MCF 10A (cell line): ENCODE measurements at regions not wholly inside any gene's neighbourhood (a gene's known extent, or its start where the extent isn't known, plus 50 kb on each side); places are given as distances from the start of the nearest gene placed in this dataset.
"Not testable (repeated sequence)": the region's sequence is repeated elsewhere in the genome, so short reads cannot be mapped to it uniquely, and the experiment has no call there.

Experiments used
- BruUV-seq: library from RNA; stranded (reverse); fragments of 400-500 nt; replicated peaks from 2 replicates; lab custom pipeline; 2021; lab: Mats Ljungman, UMichigan
- CTCF ChIA-PET: fragments of 300-600 bp; sonication (Branson Sonifier 250); formaldehyde crosslinking; extraction: SDS; loops from one replicate; lab custom pipeline; 2021; ENCODE audit warnings: antibody characterized with exemption, inconsistent platforms; lab: Yijun Ruan, JAX
- POLR2A ChIA-PET: fragments of 300-600, 350-650 bp; sonication (Branson Sonifier 250); formaldehyde crosslinking; extraction: SDS; loops from one replicate; lab custom pipeline; 2020; ENCODE audit warnings: antibody characterized with exemption, inconsistent platforms; lab: Yijun Ruan, JAX
- DNase-seq: peaks from one replicate; pipeline ENCODE4 v3.0.0-alpha.2; 2018; ENCODE audit not compliant: unreplicated experiment
- H3K27ac Mint-ChIP-seq: one replicate; pipeline ENCODE4 v1.8.0; 2022; ENCODE audit warnings: mild to moderate bottlenecking, low read depth, mixed read lengths; ENCODE audit not compliant: unreplicated experiment
- H3K27me3 Mint-ChIP-seq: one replicate; pipeline ENCODE4 v1.8.0; 2022; ENCODE audit warnings: mixed read lengths; ENCODE audit not compliant: insufficient read depth, unreplicated experiment
- H3K36me3 Mint-ChIP-seq: one replicate; pipeline ENCODE4 v1.8.0; 2022; ENCODE audit warnings: mild to moderate bottlenecking, moderate library complexity, mixed read lengths; ENCODE audit not compliant: insufficient read depth, unreplicated experiment
- H3K4me1 Mint-ChIP-seq: one replicate; pipeline ENCODE4 v1.8.0; 2022; ENCODE audit warnings: mixed read lengths; ENCODE audit not compliant: insufficient read depth, unreplicated experiment
- H3K4me3 Mint-ChIP-seq: one replicate; pipeline ENCODE4 v1.8.0; 2022; ENCODE audit warnings: mild to moderate bottlenecking, moderate library complexity, mixed read lengths; ENCODE audit not compliant: unreplicated experiment
- H3K9me3 Mint-ChIP-seq: one replicate; pipeline ENCODE4 v1.8.0; 2022; ENCODE audit warnings: mixed read lengths; ENCODE audit not compliant: unreplicated experiment
- intact Hi-C: fragments of 100-400 bp; cut with micrococcal nuclease; formaldehyde crosslinking; loops from 2 replicates; pipeline ENCODE4 v1.14.1; 2022
- TF ChIP-seq, protein P1 (sequence below): fragments of 200-600 bp; IDR thresholded peaks from one replicate; pipeline ENCODE4 v1.8.0; 2022; ENCODE audit warnings: antibody characterized with exemption, mild to moderate bottlenecking; ENCODE audit not compliant: unreplicated experiment

- Mint-ChIP-seq H3K27ac (no peak overlapping the region), H3K4me3 (no peak overlapping the region), H3K27me3 (no peaks in the 10 kb centered on the region), H3K9me3 (peaks cover 13% of the 10 kb centered on the region), H3K36me3 (no peaks in the 10 kb centered on the region), H3K4me1 (peaks cover 4% of the 10 kb centered on the region)
- ChIA-PET POLR2A (interaction anchor here (0.7 kb wide), 1 partner anchor 43 kb away, joined by 3 read pairs; no protein-coding TSS in a partner anchor), CTCF (interaction anchor here (0.5 kb wide), 1 partner anchor 28 kb away, joined by 3 read pairs; no protein-coding TSS in a partner anchor)
- no TSS peak for BruUV-seq
- intact Hi-C loops: no loop called here
- DNase-seq: no peak
- TF ChIP-seq, protein P1, sequence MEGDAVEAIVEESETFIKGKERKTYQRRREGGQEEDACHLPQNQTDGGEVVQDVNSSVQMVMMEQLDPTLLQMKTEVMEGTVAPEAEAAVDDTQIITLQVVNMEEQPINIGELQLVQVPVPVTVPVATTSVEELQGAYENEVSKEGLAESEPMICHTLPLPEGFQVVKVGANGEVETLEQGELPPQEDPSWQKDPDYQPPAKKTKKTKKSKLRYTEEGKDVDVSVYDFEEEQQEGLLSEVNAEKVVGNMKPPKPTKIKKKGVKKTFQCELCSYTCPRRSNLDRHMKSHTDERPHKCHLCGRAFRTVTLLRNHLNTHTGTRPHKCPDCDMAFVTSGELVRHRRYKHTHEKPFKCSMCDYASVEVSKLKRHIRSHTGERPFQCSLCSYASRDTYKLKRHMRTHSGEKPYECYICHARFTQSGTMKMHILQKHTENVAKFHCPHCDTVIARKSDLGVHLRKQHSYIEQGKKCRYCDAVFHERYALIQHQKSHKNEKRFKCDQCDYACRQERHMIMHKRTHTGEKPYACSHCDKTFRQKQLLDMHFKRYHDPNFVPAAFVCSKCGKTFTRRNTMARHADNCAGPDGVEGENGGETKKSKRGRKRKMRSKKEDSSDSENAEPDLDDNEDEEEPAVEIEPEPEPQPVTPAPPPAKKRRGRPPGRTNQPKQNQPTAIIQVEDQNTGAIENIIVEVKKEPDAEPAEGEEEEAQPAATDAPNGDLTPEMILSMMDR: no peak
These were observed 820.8 kb upstream of the ADGRB3 start for GRCh38 chr6:67814262-67814661.

DNA sequence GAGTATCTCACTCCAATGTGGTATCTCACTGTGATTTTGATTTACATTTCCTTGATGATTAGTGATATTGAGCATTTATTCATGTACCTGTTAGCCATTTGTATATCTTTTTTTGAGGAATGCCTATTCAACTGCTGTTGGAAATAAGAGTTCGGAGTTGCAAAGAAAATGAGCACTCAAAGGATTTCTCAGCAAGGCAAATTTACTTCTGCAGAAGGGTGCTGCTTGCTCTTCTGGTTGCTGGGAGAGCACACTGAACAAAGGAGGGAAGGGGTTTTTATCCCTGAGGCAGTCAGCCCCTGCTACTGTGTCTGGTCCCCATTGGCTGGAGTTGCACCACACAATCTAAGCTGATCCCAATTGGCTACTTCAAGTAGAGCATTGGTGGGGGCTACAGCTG is 822.4 kb upstream of the ADGRB3 start:
- BruUV-seq: no TSS peak
- Mint-ChIP-seq H3K4me3 (no peak overlapping the region), H3K27ac (no peak overlapping the region)

GRCh38 chr6:67812125-67812524 is 823.0 kb upstream of the ADGRB3 start:
- no TSS peak for BruUV-seq
- H3K36me3 Mint-ChIP-seq: no peaks in the 10 kb centered on the region
- no peak for DNase-seq
- H3K4me1 Mint-ChIP-seq: peaks cover 4% of the 10 kb centered on the region
- TF ChIP-seq, protein P1: no peak
- ChIA-PET POLR2A (interaction anchor here (0.6 kb wide), 1 partner anchor 1058 kb away, joined by 3 read pairs; no protein-coding TSS in a partner anchor), CTCF (no interaction called here)
- no peak overlapping the region for H3K4me3 Mint-ChIP-seq
- intact Hi-C loops: no loop called here
- H3K27me3 Mint-ChIP-seq: no peaks in the 10 kb centered on the region
- no peak overlapping the region for H3K27ac Mint-ChIP-seq
- peaks cover 13% of the 10 kb centered on the region for H3K9me3 Mint-ChIP-seq

More for the DNA sequence above, 822.4 kb upstream of the ADGRB3 start:
- TF ChIP-seq, protein P1: no peak
- Mint-ChIP-seq H3K4me1 (peaks cover 4% of the 10 kb centered on the region), H3K9me3 (peaks cover 13% of the 10 kb centered on the region), H3K36me3 (no peaks in the 10 kb centered on the region), H3K27me3 (no peaks in the 10 kb centered on the region)
- DNase-seq: no peak
- intact Hi-C loops: no loop called here
- POLR2A ChIA-PET: interaction anchor here (0.6 kb wide), 1 partner anchor 1058 kb away, joined by 3 read pairs; no protein-coding TSS in a partner anchor
- CTCF ChIA-PET: no interaction called here

- ChIA-PET CTCF (interaction anchor here (0.7 kb wide), 1 partner anchor 1243 kb away, joined by 3 read pairs; no protein-coding TSS in a partner anchor), POLR2A (no interaction called here)
- BruUV-seq: no TSS peak
- no peak overlapping the region for H3K4me3 Mint-ChIP-seq
- peaks cover 18% of the 10 kb centered on the region for H3K9me3 Mint-ChIP-seq
- peaks cover 4% of the 10 kb centered on the region for H3K4me1 Mint-ChIP-seq
- peak; percentile 27 for DNase-seq
- H3K27ac Mint-ChIP-seq: no peak overlapping the region
- H3K27me3 Mint-ChIP-seq: no peaks in the 10 kb centered on the region
- TF ChIP-seq, protein P1: no peak
- intact Hi-C loops: no loop called here
- no peaks in the 10 kb centered on the region for H3K36me3 Mint-ChIP-seq
These were observed 823.6 kb upstream of the ADGRB3 start for GRCh38 chr6:67811239-67812037.

DNA sequence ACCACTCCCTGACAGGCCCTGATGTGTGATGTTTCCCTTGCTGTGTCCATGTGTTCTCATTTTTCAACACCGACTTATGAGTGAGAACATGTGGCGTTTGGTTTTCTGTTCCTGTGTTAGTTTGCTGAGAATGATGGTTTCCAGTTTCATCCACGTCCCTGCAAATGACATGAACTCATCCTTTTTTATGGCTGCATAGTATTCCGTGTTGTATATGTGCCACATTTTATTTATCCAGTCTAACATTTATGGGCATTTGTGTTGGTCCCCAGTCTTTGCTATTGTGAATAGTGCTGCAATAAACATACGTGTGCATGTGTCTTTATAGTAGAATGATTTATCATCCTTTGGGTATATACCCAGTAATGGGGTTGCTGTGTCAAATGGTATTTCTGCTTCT is 830.3 kb upstream of the ADGRB3 start:
- intact Hi-C loops, BruUV-seq, H3K36me3 Mint-ChIP-seq, H3K27ac Mint-ChIP-seq, H3K27me3 Mint-ChIP-seq, H3K4me1 Mint-ChIP-seq, CTCF ChIA-PET, H3K4me3 Mint-ChIP-seq, POLR2A ChIA-PET, DNase-seq: not testable (repeated sequence)
- peaks cover 21% of the 10 kb centered on the region for H3K9me3 Mint-ChIP-seq
